Peyer's patch (tissue), 4 donors: ENCODE measurements at regions not wholly inside any gene's neighbourhood (a gene's known extent, or its start where the extent isn't known, plus 50 kb on each side); places are given as distances from the start of the nearest gene placed in this dataset.

ENCODE experiments used
- CTCF ChIP-seq, 6 experiments: fragments of 450-650 bp in 4 of 6; fragments of 200-600 bp in 2 of 6; sonication (generic) in 1 of 6; IDR thresholded peaks; one replicate each; pipeline ENCODE4 v1.5.1; 2017 to 2019; ENCODE audit warnings: antibody characterized with exemption in 6 of 6, mild to moderate bottlenecking in 3 of 6, moderate library complexity in 1 of 6
- POLR2A ChIP-seq, 2 donors: fragments of 450-650 bp; IDR thresholded peaks; one replicate each; pipeline ENCODE4 v1.5.1; 2017; ENCODE audit warnings: antibody characterized with exemption in 2 of 2, mild to moderate bottlenecking in 2 of 2, moderate library complexity in 2 of 2

DNA sequence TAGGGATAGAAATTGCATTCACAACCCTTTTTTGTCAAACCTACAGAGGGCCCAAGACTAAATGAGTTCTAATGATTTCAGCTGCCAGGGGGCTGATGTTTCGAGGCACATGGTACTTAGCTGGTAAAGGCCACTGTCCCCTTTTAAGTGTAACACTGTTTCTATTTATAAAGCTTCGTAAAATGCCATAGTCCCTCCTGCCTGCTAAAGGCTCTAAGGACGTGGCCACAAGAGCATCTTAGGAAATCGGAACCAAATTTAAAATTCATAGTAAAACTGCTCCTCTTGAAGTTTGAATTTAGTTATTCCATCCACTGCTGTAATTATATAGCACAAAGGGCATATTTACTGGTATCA lies 170.3 kb upstream of the WWC1 start:
- no peak for TF ChIP-seq POLR2A (IDR thresholded peaks at IDR 0.05)
- TF ChIP-seq CTCF (IDR thresholded peaks at IDR 0.05): no peak
